ENCODE measurements at regions not wholly inside any gene's neighbourhood (a gene's known extent, or its start where the extent isn't known, plus 50 kb on each side); places are given as distances from the start of the nearest gene placed in this dataset.

DNA sequence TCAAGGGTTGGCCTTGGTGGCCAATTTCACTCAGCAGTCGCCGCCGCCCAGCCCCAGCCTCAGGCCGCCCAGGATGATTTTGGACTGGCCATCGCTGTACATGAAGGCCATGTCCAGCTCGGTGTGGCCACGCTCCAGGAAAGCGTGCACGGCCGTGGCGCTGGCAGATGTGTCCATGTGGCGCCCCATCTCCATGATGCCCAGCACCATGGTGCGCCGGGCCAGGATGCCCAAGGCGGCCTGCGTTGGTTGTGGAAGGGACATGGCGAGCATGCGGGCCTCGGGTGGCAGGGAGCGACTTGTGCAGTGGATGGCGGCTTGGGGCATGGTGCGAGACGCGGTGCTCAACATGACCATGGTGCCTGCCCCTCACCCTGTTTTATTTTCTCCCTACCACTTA, 55.4 kb downstream of the ZCCHC12 start:
- no peaks in the 10 kb centered on the region for H3K9me3 Mint-ChIP-seq

DNA sequence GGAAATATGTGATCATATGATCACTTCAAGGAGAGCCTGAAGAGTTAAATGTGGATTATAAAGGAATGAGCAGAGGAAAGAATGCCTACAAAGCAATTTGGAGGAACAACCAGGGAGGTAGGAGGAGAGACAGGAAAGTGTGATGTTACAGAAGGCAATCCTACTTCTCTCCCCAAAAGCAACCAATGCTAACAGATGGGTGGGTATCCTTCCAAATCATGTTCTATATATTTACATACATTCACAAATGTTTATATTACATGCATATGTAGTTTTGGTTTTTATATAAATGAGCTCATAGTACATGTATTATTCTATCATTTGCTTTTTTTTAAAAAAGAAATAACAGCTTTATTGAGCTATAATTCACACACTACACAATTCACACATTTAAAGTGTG, 56.0 kb downstream of the ZCCHC12 start:
- no peak overlapping the region for H3K4me3 Mint-ChIP-seq
- H3K9me3 Mint-ChIP-seq: no peaks in the 10 kb centered on the region
- no peak for ATAC-seq
- H3K36me3 Mint-ChIP-seq: no peaks in the 10 kb centered on the region
- H3K4me1 Mint-ChIP-seq: no peaks in the 10 kb centered on the region
- H3K27me3 Mint-ChIP-seq: no peaks in the 10 kb centered on the region
- no peak overlapping the region for H3K27ac Mint-ChIP-seq

More for the DNA sequence above, 55.4 kb downstream of the ZCCHC12 start:
- H3K4me3 Mint-ChIP-seq: no peak overlapping the region
- no peaks in the 10 kb centered on the region for H3K36me3 Mint-ChIP-seq
- ATAC-seq: no peak
- H3K4me1 Mint-ChIP-seq: no peaks in the 10 kb centered on the region
- H3K27ac Mint-ChIP-seq: no peak overlapping the region
- H3K27me3 Mint-ChIP-seq: no peaks in the 10 kb centered on the region

DNA sequence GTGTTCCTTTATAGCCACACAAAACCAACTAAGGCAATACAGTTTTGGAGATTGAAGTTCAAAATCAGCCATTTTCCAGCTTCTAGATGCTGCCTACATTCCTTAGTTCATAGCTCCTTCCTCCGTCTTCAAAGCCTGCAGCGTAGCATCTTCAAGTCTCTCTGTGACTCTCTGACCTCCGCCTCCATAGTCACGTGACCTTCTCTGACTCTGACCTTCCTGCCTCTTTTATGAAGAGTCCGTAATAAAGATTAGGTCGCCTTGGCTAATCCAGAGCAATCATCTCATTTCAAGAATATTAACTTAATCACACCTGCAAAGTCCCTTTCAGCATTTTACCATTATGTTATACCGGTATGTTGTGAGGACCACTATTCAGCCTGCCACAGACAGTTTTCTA, 60.4 kb downstream of the ZCCHC12 start:
- H3K36me3 Mint-ChIP-seq: no peaks in the 10 kb centered on the region
- peaks cover 12% of the 10 kb centered on the region for H3K27me3 Mint-ChIP-seq
- ATAC-seq: no peak
- no peaks in the 10 kb centered on the region for H3K9me3 Mint-ChIP-seq
- H3K4me3 Mint-ChIP-seq: no peak overlapping the region
- no peaks in the 10 kb centered on the region for H3K4me1 Mint-ChIP-seq
- H3K27ac Mint-ChIP-seq: no peak overlapping the region

DNA sequence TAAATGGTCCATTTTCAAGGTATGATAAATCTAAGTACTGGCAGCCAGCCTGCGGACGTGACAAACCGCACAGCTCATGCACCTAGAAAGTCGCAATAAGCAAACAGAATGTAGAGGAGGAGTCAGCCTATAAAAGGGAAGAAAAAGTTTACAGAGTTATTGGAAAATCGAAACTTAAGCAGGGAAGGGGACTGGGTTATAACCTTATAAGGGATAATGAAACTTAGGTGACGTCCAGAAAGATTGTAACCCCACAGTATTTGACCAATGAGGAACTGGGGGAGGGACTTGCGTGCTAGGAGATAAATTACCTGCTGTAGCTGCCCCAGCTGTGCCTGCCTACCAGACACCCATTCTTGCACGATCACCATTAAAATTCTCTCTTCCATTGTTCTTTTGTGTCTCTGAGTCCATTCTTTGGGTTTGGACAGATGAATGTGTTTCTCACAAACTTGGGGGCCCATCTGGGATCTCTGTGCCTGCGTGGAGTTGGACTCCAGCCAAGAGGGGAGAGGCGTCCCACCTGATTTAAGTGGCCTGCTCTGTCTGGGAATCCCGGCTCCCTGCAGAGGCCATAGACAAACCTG, 61.0 kb downstream of the ZCCHC12 start:
- Mint-ChIP-seq H3K36me3 (no peaks in the 10 kb centered on the region), H3K4me3 (no peak overlapping the region), H3K4me1 (no peaks in the 10 kb centered on the region)

DNA sequence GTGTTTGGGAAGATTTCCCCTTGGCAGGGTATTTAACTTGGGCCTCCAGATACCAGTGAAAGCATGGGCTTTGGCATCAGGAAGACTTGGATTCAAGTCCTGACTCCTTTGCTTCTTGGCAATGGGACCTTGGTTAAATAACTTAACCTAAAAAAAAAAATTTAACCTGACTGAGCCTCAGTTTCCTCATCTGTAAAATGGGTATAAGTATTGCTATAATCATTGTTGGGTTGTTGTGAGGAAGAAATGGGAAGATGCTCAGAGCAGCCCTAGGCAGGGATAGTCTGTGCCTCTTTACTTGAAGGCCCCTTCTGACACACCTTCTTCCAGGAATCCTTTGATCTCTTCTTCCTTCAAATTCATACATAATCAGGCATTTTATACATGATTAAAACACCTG, 70.3 kb downstream of the ZCCHC12 start:
- Mint-ChIP-seq H3K9me3 (no peaks in the 10 kb centered on the region), H3K27me3 (no peaks in the 10 kb centered on the region), H3K36me3 (no peaks in the 10 kb centered on the region), H3K4me3 (no peak overlapping the region), H3K27ac (no peak overlapping the region), H3K4me1 (no peaks in the 10 kb centered on the region)
- no peak for ATAC-seq

More for the DNA sequence above, 61.0 kb downstream of the ZCCHC12 start:
- peaks cover 12% of the 10 kb centered on the region for H3K27me3 Mint-ChIP-seq
- no peak overlapping the region for H3K27ac Mint-ChIP-seq
- H3K9me3 Mint-ChIP-seq: no peaks in the 10 kb centered on the region
- no peak for ATAC-seq

DNA sequence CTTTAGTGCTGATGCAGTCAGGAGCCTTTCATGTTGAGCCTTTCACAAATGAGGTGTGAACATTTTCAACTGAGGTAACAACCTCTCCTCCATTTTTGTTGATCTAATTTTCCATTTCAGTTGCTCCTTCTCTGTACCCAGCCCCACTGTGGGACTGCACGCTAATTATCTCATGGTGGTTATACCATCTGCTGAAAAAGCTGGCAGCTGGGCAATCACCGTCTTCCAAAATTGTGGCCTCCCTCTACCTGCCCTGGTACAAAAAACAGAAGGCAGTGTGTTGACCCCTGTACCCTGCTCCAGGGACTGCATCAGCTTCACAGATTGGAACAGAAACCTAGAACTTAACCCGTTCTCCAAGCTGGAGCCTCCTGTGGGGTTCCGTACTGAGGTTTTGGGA, 72.4 kb upstream of the LONRF3 start:
- peaks cover 2% of the 10 kb centered on the region for H3K9me3 Mint-ChIP-seq
- no peaks in the 10 kb centered on the region for H3K27me3 Mint-ChIP-seq
- H3K4me1 Mint-ChIP-seq: peaks cover 33% of the 10 kb centered on the region
- no peaks in the 10 kb centered on the region for H3K36me3 Mint-ChIP-seq
- no peak for ATAC-seq
- H3K27ac Mint-ChIP-seq: no peak overlapping the region
- H3K4me3 Mint-ChIP-seq: no peak overlapping the region

DNA sequence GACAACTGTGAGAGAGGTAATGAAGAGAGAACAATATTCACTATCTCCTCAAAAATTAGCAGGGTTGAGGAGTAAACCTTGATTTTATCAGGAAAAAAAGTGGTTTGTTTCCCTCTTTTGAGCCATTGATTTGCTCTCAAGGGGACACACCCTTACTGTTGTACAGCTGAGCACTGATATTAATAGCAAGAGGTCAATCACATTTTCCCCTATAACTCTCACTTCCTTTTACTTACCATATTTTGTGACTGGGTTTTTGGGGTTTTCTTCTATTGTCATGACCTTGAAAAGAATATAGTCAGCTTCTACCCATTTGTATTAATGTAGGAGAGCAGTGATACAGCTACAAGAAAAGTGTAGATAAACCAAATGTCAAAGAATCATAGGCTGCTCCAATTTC, 70.2 kb upstream of the LONRF3 start:
- no peaks in the 10 kb centered on the region for H3K27me3 Mint-ChIP-seq
- ATAC-seq: peak; percentile 89
- no peaks in the 10 kb centered on the region for H3K36me3 Mint-ChIP-seq
- peaks cover 33% of the 10 kb centered on the region for H3K4me1 Mint-ChIP-seq
- peaks cover 2% of the 10 kb centered on the region for H3K9me3 Mint-ChIP-seq
- peak overlapping the region; percentile 65 for H3K27ac Mint-ChIP-seq
- no peak overlapping the region for H3K4me3 Mint-ChIP-seq

DNA sequence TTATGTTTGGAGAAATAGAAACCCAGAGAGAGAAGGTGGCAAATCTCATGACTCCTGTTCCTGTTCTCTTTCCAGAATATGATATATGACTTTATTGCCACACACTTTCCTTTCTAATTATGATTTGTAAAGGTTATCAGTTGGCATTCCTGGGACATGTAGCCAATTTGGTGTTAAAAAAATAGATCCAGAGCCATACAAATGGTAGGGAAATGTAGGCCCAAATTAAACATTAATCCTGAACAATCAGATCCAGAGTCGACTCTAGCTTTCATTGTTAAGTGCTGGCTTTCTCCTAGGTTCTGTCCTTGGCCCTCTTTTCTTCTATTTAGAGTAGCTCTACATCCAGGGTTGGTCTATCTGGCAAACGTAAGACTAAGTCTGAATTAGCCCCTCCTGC, 69.8 kb upstream of the LONRF3 start:
- H3K9me3 Mint-ChIP-seq: peaks cover 2% of the 10 kb centered on the region
- ATAC-seq: no peak
- no peaks in the 10 kb centered on the region for H3K36me3 Mint-ChIP-seq
- H3K4me3 Mint-ChIP-seq: no peak overlapping the region
- no peaks in the 10 kb centered on the region for H3K27me3 Mint-ChIP-seq
- peak overlapping the region; percentile 65 for H3K27ac Mint-ChIP-seq
- peaks cover 33% of the 10 kb centered on the region for H3K4me1 Mint-ChIP-seq

Data from stimulated activated memory B cell treated with anti-CD40 and anti-IgM and Interleukin-4, amounts not matched to agents 10 μg/mL and 1 μg/mL and 100 μg/mL, for 72 hours (primary cell).